Smooth muscle cell (in vitro differentiated cells): ENCODE measurements at regions not wholly inside any gene's neighbourhood (a gene's known extent, or its start where the extent isn't known, plus 50 kb on each side); places are given as distances from the start of the nearest gene placed in this dataset.

Experiments
- DNase-seq: peaks from one replicate; lab custom pipeline; 2025; ENCODE audit not compliant: unreplicated experiment; lab: John Stamatoyannopoulos, UW
- H2AFZ ChIP-seq: fragments of 200-600 bp; sonication (generic); 2 replicates; pipeline ENCODE4 v1.6.0; 2016; ENCODE audit warnings: antibody characterized with exemption, low read depth, mild to moderate bottlenecking
- H3F3A ChIP-seq: fragments of 200-600 bp; sonication (generic); 2 replicates; pipeline ENCODE4 v1.6.0; 2017; ENCODE audit warnings: antibody characterized with exemption, low read depth
- H3K27ac ChIP-seq: fragments of 200-600 bp; sonication (generic); 2 replicates; pipeline ENCODE4 v1.5.1; 2016; ENCODE audit warnings: low read depth, mild to moderate bottlenecking
- H3K27me3 ChIP-seq: fragments of 200-600 bp; sonication (generic); 2 replicates; pipeline ENCODE4 v1.6.1; 2016; ENCODE audit warnings: low read depth, mild to moderate bottlenecking
- H3K36me3 ChIP-seq: fragments of 200-600 bp; sonication (generic); 2 replicates; pipeline ENCODE4 v1.5.1; 2016; ENCODE audit warnings: low read depth
- H3K4me1 ChIP-seq: fragments of 200-600 bp; sonication (generic); 2 replicates; pipeline ENCODE4 v1.5.1; 2016; ENCODE audit warnings: low read depth
- H3K4me2 ChIP-seq: fragments of 200-600 bp; sonication (generic); 2 replicates; pipeline ENCODE4 v1.6.0; 2016; ENCODE audit warnings: mild to moderate bottlenecking
- H3K4me3 ChIP-seq: fragments of 200-600 bp; sonication (generic); 2 replicates; pipeline ENCODE4 v1.5.1; 2016; ENCODE audit warnings: mild to moderate bottlenecking
- H3K79me2 ChIP-seq: fragments of 200-600 bp; sonication (generic); 2 replicates; pipeline ENCODE4 v1.6.0; 2016; ENCODE audit warnings: low read depth, mild to moderate bottlenecking
- H3K9ac ChIP-seq: fragments of 200-600 bp; sonication (generic); 2 replicates; pipeline ENCODE4 v1.6.0; 2016; ENCODE audit warnings: low read depth
- H3K9me3 ChIP-seq: fragments of 200-600 bp; sonication (generic); replicated peaks from 2 replicates; pipeline ENCODE4 v1.5.1; 2016; ENCODE audit warnings: low read depth
- H4K20me1 ChIP-seq: fragments of 200-600 bp; sonication (generic); 2 replicates; pipeline ENCODE4 v1.6.0; 2016; ENCODE audit warnings: low read depth
- WGBS: methylation state at CpG from one replicate; pipeline ENCODE4 v1.1.7; 2016; ENCODE audit warnings: low lambda C conversion rate; 5-methylcytosine and 5-hydroxymethylcytosine counted together
- TF ChIP-seq, protein P1 (sequence below): fragments of 200-600 bp; sonication (generic); IDR thresholded peaks from 2 replicates; pipeline ENCODE4 v1.5.1; 2017; ENCODE audit warnings: borderline replicate concordance, mild to moderate bottlenecking, antibody characterized with exemption; ENCODE audit not compliant: insufficient read depth, poor library complexity, severe bottlenecking

DNA sequence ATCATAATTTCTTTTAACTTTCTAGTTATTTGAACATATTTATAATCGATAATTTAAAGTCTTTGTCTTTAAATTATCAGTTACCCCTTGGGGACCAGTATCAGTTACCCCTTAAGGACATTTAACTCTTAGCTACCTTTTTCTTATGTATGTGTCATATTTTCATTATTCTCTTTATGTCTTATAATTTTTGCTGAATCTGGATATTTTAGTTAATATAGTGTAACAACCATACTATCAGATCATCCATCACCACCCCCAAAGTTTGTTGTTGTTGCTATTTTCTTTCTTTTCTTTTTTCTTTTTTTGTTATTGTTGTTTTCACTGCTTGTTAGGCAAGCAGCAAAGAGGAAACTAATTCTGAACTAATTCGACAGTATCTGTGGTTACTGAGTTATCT is 57.0 kb upstream of the TNFSF18 start:
- H3K36me3 ChIP-seq = peaks cover 7% of the 10 kb centered on the region
- H3K9me3 ChIP-seq = peaks cover 12% of the 10 kb centered on the region
- H2AFZ ChIP-seq = no peak overlapping the region
- WGBS = 90% methylated on average over 2 of the region's 2 CpGs
- H3K4me3 ChIP-seq = no peak overlapping the region
- no peak overlapping the region for H3K27ac ChIP-seq
- no peaks in the 10 kb centered on the region for H3F3A ChIP-seq
- H3K27me3 ChIP-seq = no peaks in the 10 kb centered on the region
- H3K79me2 ChIP-seq = no peaks in the 10 kb centered on the region
- DNase-seq = no peak
- H3K9ac ChIP-seq = no peak overlapping the region
- TF ChIP-seq, protein P1, sequence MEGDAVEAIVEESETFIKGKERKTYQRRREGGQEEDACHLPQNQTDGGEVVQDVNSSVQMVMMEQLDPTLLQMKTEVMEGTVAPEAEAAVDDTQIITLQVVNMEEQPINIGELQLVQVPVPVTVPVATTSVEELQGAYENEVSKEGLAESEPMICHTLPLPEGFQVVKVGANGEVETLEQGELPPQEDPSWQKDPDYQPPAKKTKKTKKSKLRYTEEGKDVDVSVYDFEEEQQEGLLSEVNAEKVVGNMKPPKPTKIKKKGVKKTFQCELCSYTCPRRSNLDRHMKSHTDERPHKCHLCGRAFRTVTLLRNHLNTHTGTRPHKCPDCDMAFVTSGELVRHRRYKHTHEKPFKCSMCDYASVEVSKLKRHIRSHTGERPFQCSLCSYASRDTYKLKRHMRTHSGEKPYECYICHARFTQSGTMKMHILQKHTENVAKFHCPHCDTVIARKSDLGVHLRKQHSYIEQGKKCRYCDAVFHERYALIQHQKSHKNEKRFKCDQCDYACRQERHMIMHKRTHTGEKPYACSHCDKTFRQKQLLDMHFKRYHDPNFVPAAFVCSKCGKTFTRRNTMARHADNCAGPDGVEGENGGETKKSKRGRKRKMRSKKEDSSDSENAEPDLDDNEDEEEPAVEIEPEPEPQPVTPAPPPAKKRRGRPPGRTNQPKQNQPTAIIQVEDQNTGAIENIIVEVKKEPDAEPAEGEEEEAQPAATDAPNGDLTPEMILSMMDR = no peak
- H3K4me2 ChIP-seq = no peak overlapping the region
- H3K4me1 ChIP-seq = no peaks in the 10 kb centered on the region
- H4K20me1 ChIP-seq = no peaks in the 10 kb centered on the region

DNA sequence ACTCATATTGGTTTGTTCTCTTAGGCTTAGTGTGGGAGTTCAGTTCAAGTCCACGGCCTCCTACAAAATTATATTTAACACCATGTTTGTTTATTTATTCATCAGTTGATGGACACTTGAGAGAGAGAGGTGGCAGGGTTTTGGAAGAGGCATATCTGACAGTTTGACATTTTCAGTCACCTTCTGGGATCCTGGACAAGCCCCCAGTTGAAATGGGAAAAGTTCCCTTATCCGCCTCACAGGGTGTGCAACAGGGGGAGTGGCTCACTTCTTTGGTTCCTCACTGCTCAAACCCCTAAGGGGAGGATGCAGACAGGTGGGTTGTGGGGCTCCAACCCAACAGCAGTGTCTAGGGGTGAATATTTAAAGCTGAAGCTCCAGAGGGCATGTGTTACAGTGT is 52.3 kb upstream of the TNFSF18 start:
- H4K20me1 ChIP-seq = no peaks in the 10 kb centered on the region
- H3K9ac ChIP-seq = no peak overlapping the region
- H2AFZ ChIP-seq = no peak overlapping the region
- TF ChIP-seq, protein P1 = no peak
- no peak overlapping the region for H3K4me3 ChIP-seq
- no peak overlapping the region for H3K4me2 ChIP-seq
- DNase-seq = no peak
- 93% methylated on average over 2 of the region's 2 CpGs for WGBS
- H3K4me1 ChIP-seq = no peaks in the 10 kb centered on the region
- peaks cover 4% of the 10 kb centered on the region for H3K9me3 ChIP-seq
- no peaks in the 10 kb centered on the region for H3F3A ChIP-seq
- H3K79me2 ChIP-seq = no peaks in the 10 kb centered on the region
- no peaks in the 10 kb centered on the region for H3K27me3 ChIP-seq
- H3K27ac ChIP-seq = no peak overlapping the region
- H3K36me3 ChIP-seq = peaks cover 7% of the 10 kb centered on the region

GRCh38 chr1:173101589-173101988 is 50.8 kb upstream of the TNFSF18 start:
- 92% methylated on average over 1 of the region's 1 CpG for WGBS

GRCh38 chr1:173100476-173101107 is 49.9 kb upstream of the TNFSF18 start:
- H3K4me1 ChIP-seq = no peaks in the 10 kb centered on the region
- H3K4me2 ChIP-seq = no peak overlapping the region
- TF ChIP-seq, protein P1 = no peak
- H3K27me3 ChIP-seq = no peaks in the 10 kb centered on the region
- no peak overlapping the region for H2AFZ ChIP-seq
- H4K20me1 ChIP-seq = no peaks in the 10 kb centered on the region
- H3K4me3 ChIP-seq = no peak overlapping the region
- H3K9me3 ChIP-seq = no peaks in the 10 kb centered on the region
- peaks cover 7% of the 10 kb centered on the region for H3K36me3 ChIP-seq
- H3K79me2 ChIP-seq = no peaks in the 10 kb centered on the region
- WGBS = 94% methylated on average over 1 of the region's 1 CpG
- DNase-seq = no peak
- H3K27ac ChIP-seq = no peak overlapping the region
- H3F3A ChIP-seq = no peaks in the 10 kb centered on the region
- no peak overlapping the region for H3K9ac ChIP-seq

More at GRCh38 chr1:173101589-173101988, 50.8 kb upstream of the TNFSF18 start:
- H4K20me1 ChIP-seq = no peaks in the 10 kb centered on the region
- no peaks in the 10 kb centered on the region for H3K79me2 ChIP-seq
- no peak overlapping the region for H3K4me2 ChIP-seq
- H3F3A ChIP-seq = no peaks in the 10 kb centered on the region
- TF ChIP-seq, protein P1 = no peak
- no peak overlapping the region for H2AFZ ChIP-seq
- no peak overlapping the region for H3K27ac ChIP-seq
- no peak overlapping the region for H3K4me3 ChIP-seq
- H3K27me3 ChIP-seq = no peaks in the 10 kb centered on the region
- H3K4me1 ChIP-seq = no peaks in the 10 kb centered on the region
- H3K36me3 ChIP-seq = peaks cover 7% of the 10 kb centered on the region
- no peak overlapping the region for H3K9ac ChIP-seq
- DNase-seq = no peak
- no peaks in the 10 kb centered on the region for H3K9me3 ChIP-seq
